HG02610 (cell line): ENCODE measurements at regions not wholly inside any gene's neighbourhood (a gene's known extent, or its start where the extent isn't known, plus 50 kb on each side); places are given as distances from the start of the nearest gene placed in this dataset.

Experiments
- ATAC-seq: cut with Tn5 transposase; IDR thresholded peaks from one replicate; pipeline ENCODE4 v1.9.1; 2021; ENCODE audit warnings: mild to moderate bottlenecking, moderate library complexity; ENCODE audit not compliant: unreplicated experiment

GRCh38 chr6:166877906-166878305 lies 78.4 kb downstream of the RNASET2 start:
- ATAC-seq = no peak

GRCh38 chr6:166877349-166877748 lies 79.0 kb downstream of the RNASET2 start:
- ATAC-seq = no peak

GRCh38 chr6:166872531-166873009 lies 83.8 kb downstream of the RNASET2 start:
- ATAC-seq = no peak

- ATAC-seq = no peak
Measured at GRCh38 chr6:166870602-166871208, 85.6 kb downstream of the RNASET2 start.

GRCh38 chr6:166866839-166867637 lies 89.3 kb downstream of the RNASET2 start:
- no peak for ATAC-seq

GRCh38 chr6:166864333-166864732 lies 92.0 kb downstream of the RNASET2 start:
- no peak for ATAC-seq

GRCh38 chr6:166862978-166863530 lies 93.3 kb downstream of the RNASET2 start:
- no peak for ATAC-seq

- peak; percentile 56 for ATAC-seq
Measured at GRCh38 chr6:166862287-166862977, 93.9 kb downstream of the RNASET2 start.

- no peak for ATAC-seq
Measured at GRCh38 chr6:166861961-166862286, 94.4 kb downstream of the RNASET2 start.

GRCh38 chr6:166861304-166861703 lies 95.0 kb downstream of the RNASET2 start:
- ATAC-seq = no peak

- ATAC-seq = no peak
Measured at GRCh38 chr6:166860392-166860791, 96.0 kb downstream of the RNASET2 start.

- no peak for ATAC-seq
Measured at GRCh38 chr6:166855416-166855815, 100.9 kb downstream of the RNASET2 start.

- no peak for ATAC-seq
Measured at GRCh38 chr6:166853371-166854325, 102.7 kb downstream of the RNASET2 start.

GRCh38 chr6:166852451-166852975 lies 103.8 kb downstream of the RNASET2 start:
- ATAC-seq = no peak

GRCh38 chr6:166851911-166852310 lies 104.4 kb downstream of the RNASET2 start:
- no peak for ATAC-seq

- ATAC-seq = no peak
Measured at GRCh38 chr6:166851426-166851825, 104.9 kb downstream of the RNASET2 start.

- no peak for ATAC-seq
Measured at GRCh38 chr6:166850677-166851076, 105.7 kb downstream of the RNASET2 start.

- ATAC-seq = peak; percentile 72
Measured at GRCh38 chr6:166849749-166850183, 106.6 kb downstream of the RNASET2 start.

- no peak for ATAC-seq
Measured at GRCh38 chr6:166848979-166849748, 107.2 kb downstream of the RNASET2 start.
